GM03348 (cell line): ENCODE measurements at regions not wholly inside any gene's neighbourhood (a gene's known extent, or its start where the extent isn't known, plus 50 kb on each side); places are given as distances from the start of the nearest gene placed in this dataset.
"Not testable (repeated sequence)": the region's sequence is repeated elsewhere in the genome, so short reads cannot be mapped to it uniquely, and the experiment has no call there.

Experiments used
- DNase-seq: peaks from one replicate; pipeline ENCODE4 v3.0.0; 2012; ENCODE audit warnings: low spot score

DNA sequence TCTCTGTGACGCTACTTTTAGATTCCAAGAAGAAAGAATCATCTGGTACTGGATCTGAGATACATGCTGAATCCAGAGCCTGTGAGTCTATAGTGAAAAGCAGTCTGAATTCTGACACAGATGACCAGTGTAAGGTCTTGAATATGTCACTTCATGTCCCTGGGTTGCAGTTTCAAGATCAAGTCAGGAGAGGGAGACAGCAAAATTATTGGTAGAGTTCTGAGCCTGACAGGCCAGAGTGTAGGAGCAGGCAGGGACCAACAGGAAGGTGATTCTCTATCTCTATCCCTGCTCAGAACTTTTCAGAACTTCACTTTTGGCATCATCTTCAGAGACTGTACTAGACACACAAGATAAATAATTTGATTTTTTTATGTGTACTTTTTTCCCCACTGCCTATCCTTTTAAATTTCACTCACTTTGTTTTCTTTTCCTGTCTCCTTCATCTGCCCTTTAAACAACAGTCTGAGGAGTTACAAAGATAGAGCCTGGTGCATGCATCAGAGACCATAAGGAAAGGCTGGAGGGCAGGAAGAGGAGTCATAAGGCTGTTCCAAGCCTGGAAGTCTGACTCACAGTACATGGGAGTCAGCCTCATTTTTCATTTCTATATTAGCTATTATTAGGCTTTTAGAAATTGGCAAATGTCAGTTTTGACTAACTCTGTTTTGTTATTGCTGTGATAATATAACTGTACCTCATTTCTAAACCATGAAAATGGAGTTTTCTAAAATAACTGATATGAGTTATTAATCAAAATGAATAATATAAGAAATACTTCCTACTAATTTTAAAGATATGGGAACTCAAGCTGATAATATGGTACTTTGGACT is 120.2 kb upstream of the TMEM229A start:
- DNase-seq = no peak

- no peak for DNase-seq
These were observed 104.8 kb upstream of the TMEM229A start for GRCh38 chr7:124137664-124138063.

DNA sequence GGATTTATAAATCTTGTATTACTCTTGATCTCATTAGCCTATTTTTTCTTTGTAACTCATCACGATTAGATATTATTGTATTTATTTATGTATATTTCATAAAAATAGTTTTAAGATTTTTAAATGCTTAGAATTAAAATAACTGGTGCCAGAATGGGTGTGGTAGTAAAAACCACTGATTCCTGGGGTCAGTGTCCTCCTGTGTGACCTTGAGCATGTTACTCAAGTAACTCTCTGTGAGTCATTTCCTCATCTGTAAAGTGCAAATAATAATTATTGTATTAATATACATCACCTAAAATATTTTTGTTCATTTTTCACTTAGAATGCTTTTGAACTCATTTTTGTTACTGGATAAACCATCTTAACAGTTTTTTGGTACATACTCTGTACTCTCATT is 91.3 kb upstream of the TMEM229A start:
- no peak for DNase-seq

DNA sequence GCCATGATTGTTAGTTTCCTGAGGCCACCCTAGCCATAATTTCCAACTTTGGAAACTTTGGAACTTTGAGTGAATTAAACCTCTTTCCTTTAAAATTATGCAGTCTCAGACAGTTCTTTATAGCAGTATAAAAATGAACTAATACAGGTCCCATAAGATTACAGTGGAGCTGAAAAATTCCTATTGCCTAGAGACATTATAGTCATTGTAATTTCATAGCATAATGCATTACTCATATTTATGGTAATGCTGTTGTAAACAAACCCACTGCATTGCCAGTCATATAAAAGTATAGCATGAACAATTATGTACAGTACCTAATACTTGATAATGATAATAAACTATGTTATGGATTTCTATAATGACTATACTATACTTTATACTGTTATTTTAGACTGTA is 88.0 kb upstream of the TMEM229A start:
- no peak for DNase-seq

GRCh38 chr7:124113045-124113444 is 80.2 kb upstream of the TMEM229A start:
- DNase-seq = no peak

GRCh38 chr7:124106575-124106974 is 73.7 kb upstream of the TMEM229A start:
- no peak for DNase-seq

DNA sequence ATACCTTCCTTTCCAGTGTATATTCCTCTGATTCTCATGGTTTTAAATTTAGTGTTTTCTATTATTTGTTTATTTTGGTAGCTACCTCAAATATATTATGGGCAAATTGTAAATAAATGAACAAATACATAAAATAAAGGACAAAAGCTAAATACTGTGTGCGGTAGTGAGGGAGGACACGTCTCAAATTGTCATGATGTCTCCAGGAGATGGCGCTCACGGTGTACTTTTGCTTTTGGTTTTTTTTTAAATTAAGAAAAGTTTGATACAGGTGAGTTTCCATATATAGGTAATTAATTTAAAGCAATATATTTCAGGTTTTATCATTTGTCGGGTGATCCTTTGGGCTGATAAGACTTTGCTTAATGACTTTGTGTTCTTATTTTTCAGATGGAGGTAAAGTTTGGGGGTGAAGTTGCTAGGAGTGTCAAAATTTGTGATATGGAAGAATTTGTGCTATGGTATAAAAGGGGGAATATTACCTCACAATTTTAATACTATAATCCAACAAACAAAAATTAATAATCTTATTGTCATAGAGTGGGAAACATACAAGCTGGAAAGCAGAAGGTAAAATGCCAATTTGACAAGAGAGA is 68.4 kb upstream of the TMEM229A start:
- no peak for DNase-seq

DNA sequence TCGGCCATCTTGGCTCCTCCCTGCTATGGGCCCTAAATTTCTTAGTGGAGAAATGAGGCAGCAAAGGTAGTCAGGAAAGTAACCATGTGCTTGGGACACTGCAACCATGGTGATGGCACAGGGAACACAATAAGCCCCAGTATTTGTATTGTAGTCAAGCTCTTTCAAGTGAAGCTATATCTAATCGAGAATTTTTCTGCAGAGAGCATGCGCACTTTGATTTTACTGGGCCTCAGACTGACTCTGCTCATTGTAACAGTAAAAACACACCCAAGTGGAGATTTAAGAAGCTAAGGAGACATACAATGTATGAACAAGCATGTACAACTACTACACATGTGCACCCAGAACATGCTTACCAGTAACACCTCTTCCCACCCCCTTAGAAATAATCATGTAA is 67.3 kb upstream of the TMEM229A start:
- no peak for DNase-seq

DNA sequence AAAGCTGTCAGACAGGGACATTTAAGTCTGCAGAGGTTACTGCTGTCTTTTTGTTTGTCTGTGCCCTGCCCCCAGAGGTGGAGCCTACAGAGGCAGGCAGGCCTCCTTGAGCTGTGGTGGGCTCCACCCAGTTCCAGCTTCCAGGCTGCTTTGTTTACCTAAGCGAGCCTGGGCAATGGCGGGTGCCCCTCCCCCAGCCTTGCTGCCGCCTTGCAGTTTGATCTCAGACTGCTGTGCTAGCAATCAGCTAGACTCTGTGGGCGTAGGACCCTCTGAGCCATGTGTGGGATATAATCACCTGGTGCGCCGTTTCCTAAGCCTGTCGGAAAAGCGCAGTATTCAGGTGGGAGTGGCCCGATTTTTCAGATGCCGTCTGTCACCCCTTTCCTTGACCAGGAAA is 66.7 kb upstream of the TMEM229A start:
- not testable (repeated sequence) for DNase-seq

DNA sequence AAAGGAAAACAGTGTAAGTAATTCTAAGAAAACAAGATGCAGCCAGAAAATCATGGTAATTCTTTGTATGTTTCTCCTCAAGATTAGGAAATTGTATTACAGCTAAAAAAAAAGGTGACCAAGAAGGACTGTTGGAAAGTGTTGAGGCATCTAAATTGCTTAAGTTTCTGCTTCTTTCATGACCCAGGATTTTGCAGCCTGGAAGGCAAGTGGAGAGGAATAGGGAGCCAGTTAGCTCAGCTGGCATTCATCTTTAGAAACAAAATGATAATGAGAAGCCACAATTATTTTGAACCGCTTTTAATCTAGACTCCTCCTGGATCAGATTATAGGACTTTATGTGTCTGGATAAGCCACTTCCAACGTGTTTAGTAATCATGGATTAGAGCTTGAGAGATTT is 56.8 kb upstream of the TMEM229A start:
- DNase-seq = no peak

- no peak for DNase-seq
These were observed 55.7 kb upstream of the TMEM229A start for GRCh38 chr7:124088590-124088989.

GRCh38 chr7:124086843-124087242 is 54.0 kb upstream of the TMEM229A start:
- DNase-seq = no peak

GRCh38 chr7:124085179-124085578 is 52.3 kb upstream of the TMEM229A start:
- no peak for DNase-seq

DNA sequence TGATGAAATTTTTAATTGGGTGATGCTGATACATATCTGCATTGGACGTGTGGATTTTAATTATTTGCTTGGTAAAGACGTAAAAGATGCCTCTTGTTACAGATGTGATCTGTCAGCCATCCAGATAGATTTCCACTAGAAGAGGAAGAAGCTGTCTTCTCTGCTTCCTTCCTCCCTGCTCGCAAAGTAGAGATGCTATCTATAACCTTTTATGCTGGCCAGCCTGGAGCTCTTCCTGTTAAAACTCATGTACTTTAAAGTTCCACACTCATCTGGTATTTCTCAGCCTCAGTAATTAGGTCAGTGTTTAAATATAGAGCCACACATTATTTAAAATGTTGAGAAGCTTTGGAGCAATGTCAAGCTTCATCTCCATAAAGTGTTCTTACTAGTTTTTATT is 51.2 kb upstream of the TMEM229A start:
- no peak for DNase-seq
